Fibroblast of villous mesenchyme (primary cell): ENCODE measurements at regions not wholly inside any gene's neighbourhood (a gene's known extent, or its start where the extent isn't known, plus 50 kb on each side); places are given as distances from the start of the nearest gene placed in this dataset.
A peak's percentile ranks its signal among the peaks of the same experiment; 100 is the strongest.

Experiments used
- DNase-seq: peaks from one replicate; pipeline ENCODE4 v3.0.0-alpha.2; 2010; ENCODE audit warnings: low read depth
- H3K4me3 ChIP-seq: 2 replicates; pipeline ENCODE4 v1.5.1; 2011; ENCODE audit warnings: low read depth, mild to moderate bottlenecking, low read length
- CTCF ChIP-seq: IDR thresholded peaks from 2 replicates; pipeline ENCODE4 v1.5.1; 2012; ENCODE audit warnings: low read depth, mild to moderate bottlenecking, low read length; ENCODE audit not compliant: insufficient read depth

DNA sequence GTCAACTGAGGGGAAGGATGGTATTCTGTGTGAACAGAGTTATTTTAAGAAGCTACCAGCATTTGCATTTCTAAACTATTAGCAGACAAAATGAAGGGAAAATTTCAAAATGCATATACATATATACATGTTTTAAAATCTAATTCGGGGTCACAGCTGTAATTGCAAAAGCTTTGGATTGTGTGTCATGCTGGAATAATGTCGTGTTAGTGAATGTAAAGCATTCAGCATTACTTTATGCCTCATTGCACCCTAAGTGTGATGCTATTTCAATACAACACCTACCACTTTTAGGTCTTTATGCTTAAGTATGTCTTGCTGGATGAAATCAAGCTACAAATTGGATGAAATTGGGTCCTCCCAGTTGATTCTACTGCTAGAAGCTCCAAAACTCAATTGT is 687.6 kb upstream of the MEF2C start:
- no peak overlapping the region for H3K4me3 ChIP-seq
- no peak for TF ChIP-seq CTCF
- DNase-seq, result no peak

- H3K4me3 ChIP-seq, result no peak overlapping the region
- DNase-seq, result no peak
- TF ChIP-seq CTCF, result no peak
Observed at GRCh38 chr5:89566340-89566739, 683.4 kb upstream of the MEF2C start.

DNA sequence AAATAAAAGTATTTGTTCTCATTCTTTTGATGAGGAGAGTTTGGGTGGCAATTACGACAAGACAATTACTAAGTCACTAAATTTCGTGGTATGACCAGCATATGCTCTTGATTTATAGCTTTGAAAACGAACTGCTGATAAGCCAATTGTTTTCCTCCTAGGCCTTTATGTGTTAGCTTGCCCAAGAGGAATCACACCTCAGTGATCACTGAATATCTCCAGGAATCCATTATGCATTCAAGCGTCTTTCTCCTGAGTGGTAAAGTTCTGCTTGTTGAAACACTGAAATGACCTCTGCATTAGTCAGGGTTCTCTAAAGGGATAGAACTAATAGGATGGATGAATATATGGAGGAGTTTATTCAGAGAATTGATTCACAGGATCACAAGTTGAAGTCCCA is 677.7 kb upstream of the MEF2C start:
- no peak for TF ChIP-seq CTCF
- DNase-seq, result no peak

GRCh38 chr5:89556215-89556913 is 673.4 kb upstream of the MEF2C start:
- TF ChIP-seq CTCF, result no peak
- no peak overlapping the region for H3K4me3 ChIP-seq
- DNase-seq, result peak; percentile 60

More for the DNA sequence above, 677.7 kb upstream of the MEF2C start:
- H3K4me3 ChIP-seq, result no peak overlapping the region

GRCh38 chr5:89546657-89547056 is 663.7 kb upstream of the MEF2C start:
- DNase-seq, result no peak
- no peak for TF ChIP-seq CTCF
- no peak overlapping the region for H3K4me3 ChIP-seq

GRCh38 chr5:89545626-89546025 is 662.6 kb upstream of the MEF2C start:
- DNase-seq, result no peak
- TF ChIP-seq CTCF, result no peak
- H3K4me3 ChIP-seq, result no peak overlapping the region

GRCh38 chr5:89545076-89545475 is 662.1 kb upstream of the MEF2C start:
- TF ChIP-seq CTCF, result no peak
- no peak overlapping the region for H3K4me3 ChIP-seq
- DNase-seq, result no peak
